NCI-H1436 treated with DMSO at 0.1 percent for 48 hours (cell line): ENCODE measurements at regions not wholly inside any gene's neighbourhood (a gene's known extent, or its start where the extent isn't known, plus 50 kb on each side); places are given as distances from the start of the nearest gene placed in this dataset.

Experiments
- DNase-seq: peaks from one replicate; lab custom pipeline; 2025; lab: John Stamatoyannopoulos, UW

- no peak for DNase-seq
Measured at GRCh38 chr1:244220410-244220809, 169.3 kb downstream of the ZBTB18 start.

- DNase-seq = no peak
Measured at GRCh38 chr1:244221991-244222390, 170.9 kb downstream of the ZBTB18 start.

GRCh38 chr1:244224487-244225430 lies 173.7 kb downstream of the ZBTB18 start:
- no peak for DNase-seq

GRCh38 chr1:244226435-244226834 lies 175.4 kb downstream of the ZBTB18 start:
- no peak for DNase-seq

- DNase-seq = no peak
Measured at GRCh38 chr1:244230470-244230869, 179.4 kb downstream of the ZBTB18 start.

GRCh38 chr1:244231193-244231571 lies 180.1 kb downstream of the ZBTB18 start:
- no peak for DNase-seq

- DNase-seq = peak; percentile 24
Measured at GRCh38 chr1:244231572-244232315, 180.7 kb downstream of the ZBTB18 start.

GRCh38 chr1:244234009-244234643 lies 183.0 kb downstream of the ZBTB18 start:
- DNase-seq = no peak

- no peak for DNase-seq
Measured at GRCh38 chr1:244235157-244235556, 184.1 kb downstream of the ZBTB18 start.

- no peak for DNase-seq
Measured at GRCh38 chr1:244236101-244236500, 185.0 kb downstream of the ZBTB18 start.

GRCh38 chr1:244236721-244237120 lies 185.6 kb downstream of the ZBTB18 start:
- no peak for DNase-seq

- no peak for DNase-seq
Measured at GRCh38 chr1:244237445-244237844, 186.4 kb downstream of the ZBTB18 start.

- peak; percentile 86 for DNase-seq
Measured at GRCh38 chr1:244239261-244239770, 188.2 kb downstream of the ZBTB18 start.

GRCh38 chr1:244241438-244241837 lies 190.4 kb downstream of the ZBTB18 start:
- DNase-seq = no peak

- DNase-seq = no peak
Measured at GRCh38 chr1:244242446-244242845, 191.4 kb downstream of the ZBTB18 start.

GRCh38 chr1:244246334-244246733 lies 195.3 kb downstream of the ZBTB18 start:
- DNase-seq = no peak

GRCh38 chr1:244248426-244248825 lies 197.3 kb downstream of the ZBTB18 start:
- no peak for DNase-seq

- DNase-seq = no peak
Measured at GRCh38 chr1:244252211-244252610, 199.5 kb downstream of the ADSS2 start.

- DNase-seq = no peak
Measured at GRCh38 chr1:244254467-244254866, 197.2 kb downstream of the ADSS2 start.

- no peak for DNase-seq
Measured at GRCh38 chr1:244255426-244255965, 196.2 kb downstream of the ADSS2 start.

GRCh38 chr1:244256086-244256676 lies 195.5 kb downstream of the ADSS2 start:
- no peak for DNase-seq

- no peak for DNase-seq
Measured at GRCh38 chr1:244264163-244264562, 187.5 kb downstream of the ADSS2 start.
